Loucy (cell line): ENCODE measurements at regions not wholly inside any gene's neighbourhood (a gene's known extent, or its start where the extent isn't known, plus 50 kb on each side); places are given as distances from the start of the nearest gene placed in this dataset.

Experiments
- H2AFZ ChIP-seq: fragments of 200-600 bp; sonication (generic); 2 replicates; pipeline ENCODE4 v1.6.0; 2016; ENCODE audit warnings: antibody characterized with exemption, mild to moderate bottlenecking, low read length, moderate library complexity
- H3F3A ChIP-seq: fragments of 200-600 bp; 2 replicates; pipeline ENCODE4 v1.6.0; 2016; ENCODE audit warnings: antibody characterized with exemption, low read depth, mild to moderate bottlenecking
- H3K27me3 ChIP-seq: fragments of 200-600 bp; sonication (generic); 2 replicates; pipeline ENCODE4 v1.6.1; 2014; ENCODE audit warnings: low read length, mild to moderate bottlenecking; ENCODE audit not compliant: insufficient read depth, poor library complexity, severe bottlenecking
- H3K36me3 ChIP-seq: fragments of 200-600 bp; sonication (generic); 2 replicates; pipeline ENCODE4 v1.6.1; 2016; ENCODE audit warnings: low read length; ENCODE audit not compliant: insufficient read depth
- H3K4me1 ChIP-seq: fragments of 200-600 bp; sonication (generic); 2 replicates; pipeline ENCODE4 v1.5.1; 2014; ENCODE audit warnings: low read length, mild to moderate bottlenecking; ENCODE audit not compliant: insufficient read depth, poor library complexity, severe bottlenecking
- H3K4me2 ChIP-seq: fragments of 200-600 bp; sonication (generic); 2 replicates; pipeline ENCODE4 v1.6.0; 2014; ENCODE audit warnings: antibody characterized with exemption, low read length, low read depth, mild to moderate bottlenecking; ENCODE audit not compliant: poor library complexity, severe bottlenecking
- H3K4me3 ChIP-seq: fragments of 200-600 bp; sonication (generic); 2 replicates; pipeline ENCODE4 v1.5.1; 2014; ENCODE audit warnings: low read length, mild to moderate bottlenecking, mixed read lengths; ENCODE audit not compliant: poor library complexity, severe bottlenecking
- H3K79me2 ChIP-seq: fragments of 200-600 bp; sonication (generic); 2 replicates; pipeline ENCODE4 v1.6.1; 2014; ENCODE audit warnings: low read length; ENCODE audit not compliant: insufficient read depth
- H3K9ac ChIP-seq: fragments of 200-600 bp; sonication (generic); 2 replicates; pipeline ENCODE4 v1.6.0; 2014; ENCODE audit warnings: mild to moderate bottlenecking, low read depth, low read length, moderate library complexity; ENCODE audit not compliant: poor library complexity, severe bottlenecking
- H3K9me2 ChIP-seq: fragments of 200-600 bp; sonication (generic); replicated peaks from 2 replicates; pipeline ENCODE4 v1.6.1; 2016; ENCODE audit warnings: low read depth, low read length, mixed read lengths
- H3K9me3 ChIP-seq: fragments of 200-600 bp; sonication (generic); 2 replicates; pipeline ENCODE4 v1.6.1; 2014; ENCODE audit warnings: mild to moderate bottlenecking, antibody characterized with exemption, low read length, low read depth; ENCODE audit not compliant: insufficient read depth
- H4K20me1 ChIP-seq: fragments of 200-600 bp; sonication (generic); 2 replicates; pipeline ENCODE4 v1.6.0; 2014; ENCODE audit warnings: antibody characterized with exemption, low read length, mild to moderate bottlenecking; ENCODE audit not compliant: insufficient read depth, poor library complexity, severe bottlenecking
- EZH2phosphoT487 ChIP-seq: fragments of 200-600 bp; IDR thresholded peaks from 2 replicates; pipeline ENCODE4 v1.6.1; 2018; ENCODE audit warnings: antibody characterized with exemption, mild to moderate bottlenecking, moderate library complexity, borderline replicate concordance
- TF ChIP-seq, protein P1 (sequence below): fragments of 200-600 bp; sonication (generic); conservative IDR thresholded peaks from 2 replicates; pipeline ENCODE4 v1.5.1; 2014; ENCODE audit warnings: mild to moderate bottlenecking, antibody characterized with exemption, low read length

DNA sequence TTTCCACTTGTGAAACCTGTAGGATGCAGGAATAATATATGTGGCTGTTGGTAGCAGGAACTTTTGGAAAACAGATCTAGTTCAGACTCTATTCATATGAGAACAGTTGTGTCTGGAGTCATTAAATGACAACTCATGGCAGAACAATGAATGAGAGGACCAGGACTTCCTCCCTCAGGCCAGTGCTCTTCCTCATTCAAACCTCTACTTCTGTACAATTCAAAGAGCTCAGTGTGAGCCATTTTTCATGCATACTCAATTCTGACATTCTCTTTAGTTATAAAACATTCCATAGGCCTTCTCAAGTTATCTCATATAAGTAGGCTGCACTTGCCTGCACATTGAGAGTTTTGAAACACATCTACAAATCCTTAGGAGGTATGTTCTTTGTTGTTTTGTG lies 1526.6 kb upstream of the FLRT2 start:
- no peaks in the 10 kb centered on the region for H4K20me1 ChIP-seq
- H3K36me3 ChIP-seq: no peaks in the 10 kb centered on the region
- no peak overlapping the region for H3K4me2 ChIP-seq
- no peaks in the 10 kb centered on the region for H3K79me2 ChIP-seq
- TF ChIP-seq, protein P1, sequence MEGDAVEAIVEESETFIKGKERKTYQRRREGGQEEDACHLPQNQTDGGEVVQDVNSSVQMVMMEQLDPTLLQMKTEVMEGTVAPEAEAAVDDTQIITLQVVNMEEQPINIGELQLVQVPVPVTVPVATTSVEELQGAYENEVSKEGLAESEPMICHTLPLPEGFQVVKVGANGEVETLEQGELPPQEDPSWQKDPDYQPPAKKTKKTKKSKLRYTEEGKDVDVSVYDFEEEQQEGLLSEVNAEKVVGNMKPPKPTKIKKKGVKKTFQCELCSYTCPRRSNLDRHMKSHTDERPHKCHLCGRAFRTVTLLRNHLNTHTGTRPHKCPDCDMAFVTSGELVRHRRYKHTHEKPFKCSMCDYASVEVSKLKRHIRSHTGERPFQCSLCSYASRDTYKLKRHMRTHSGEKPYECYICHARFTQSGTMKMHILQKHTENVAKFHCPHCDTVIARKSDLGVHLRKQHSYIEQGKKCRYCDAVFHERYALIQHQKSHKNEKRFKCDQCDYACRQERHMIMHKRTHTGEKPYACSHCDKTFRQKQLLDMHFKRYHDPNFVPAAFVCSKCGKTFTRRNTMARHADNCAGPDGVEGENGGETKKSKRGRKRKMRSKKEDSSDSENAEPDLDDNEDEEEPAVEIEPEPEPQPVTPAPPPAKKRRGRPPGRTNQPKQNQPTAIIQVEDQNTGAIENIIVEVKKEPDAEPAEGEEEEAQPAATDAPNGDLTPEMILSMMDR: no peak
- H3K9ac ChIP-seq: no peak overlapping the region
- H3K4me3 ChIP-seq: no peak overlapping the region
- H3K27me3 ChIP-seq: no peaks in the 10 kb centered on the region
- H2AFZ ChIP-seq: no peak overlapping the region
- H3K9me3 ChIP-seq: peaks cover 3% of the 10 kb centered on the region; the same call in 1 of the 2 replicates
- no peaks in the 10 kb centered on the region for H3F3A ChIP-seq
- H3K9me2 ChIP-seq: no peaks in the 10 kb centered on the region
- H3K4me1 ChIP-seq: no peaks in the 10 kb centered on the region

DNA sequence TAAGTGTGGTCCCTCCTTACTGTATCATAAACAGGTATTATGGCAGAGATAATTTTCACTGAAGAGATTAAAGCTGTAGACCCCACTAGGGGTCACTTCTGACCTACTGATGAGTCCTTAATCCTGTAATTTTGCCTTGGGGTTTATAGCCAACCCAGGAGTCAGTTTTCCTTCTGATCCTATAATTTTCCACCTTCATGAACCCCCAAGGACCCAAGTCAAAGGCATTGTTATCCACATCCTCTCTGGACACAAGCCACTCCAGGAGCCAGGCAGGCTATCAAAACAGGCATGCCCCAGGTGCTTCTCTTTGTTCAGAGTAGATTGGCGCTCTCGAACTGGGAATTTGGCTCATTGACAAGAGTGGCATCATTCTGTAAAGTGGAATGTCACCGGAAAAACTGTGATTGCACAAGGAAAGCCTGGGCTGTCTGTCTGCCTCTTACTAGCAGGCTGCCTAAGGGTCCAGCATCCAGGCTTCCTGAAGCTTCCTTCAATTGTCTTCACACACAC lies 1523.2 kb upstream of the FLRT2 start:
- no peaks in the 10 kb centered on the region for H3F3A ChIP-seq
- H3K27me3 ChIP-seq: no peaks in the 10 kb centered on the region
- TF ChIP-seq, protein P1: no peak
- no peak for TF ChIP-seq EZH2phosphoT487
- no peak overlapping the region for H3K9ac ChIP-seq
- H2AFZ ChIP-seq: no peak overlapping the region
- H3K4me3 ChIP-seq: no peak overlapping the region
- H3K36me3 ChIP-seq: no peaks in the 10 kb centered on the region
- no peaks in the 10 kb centered on the region for H3K79me2 ChIP-seq
- H3K4me2 ChIP-seq: no peak overlapping the region
- H4K20me1 ChIP-seq: no peaks in the 10 kb centered on the region
- H3K9me3 ChIP-seq: no peaks in the 10 kb centered on the region
- no peaks in the 10 kb centered on the region for H3K9me2 ChIP-seq
- no peaks in the 10 kb centered on the region for H3K4me1 ChIP-seq

DNA sequence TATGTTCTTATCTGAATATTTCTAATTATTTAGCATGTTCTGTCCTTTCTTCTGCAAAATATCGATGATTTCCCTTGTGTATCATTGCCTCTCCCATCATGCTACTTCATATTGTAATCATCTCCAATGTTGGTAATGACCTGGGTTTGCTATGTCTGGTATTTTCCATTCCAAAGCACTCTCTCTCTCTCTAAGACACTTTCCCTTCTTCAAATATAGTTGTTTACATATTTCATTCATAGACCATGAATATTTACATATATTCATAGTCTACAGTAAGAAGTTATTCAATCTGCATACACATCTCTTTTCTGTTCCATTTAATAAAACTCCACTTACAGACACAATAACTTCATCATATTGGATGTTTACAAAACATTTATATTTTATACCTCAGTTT lies 1516.5 kb upstream of the FLRT2 start:
- H4K20me1 ChIP-seq: no peaks in the 10 kb centered on the region
- H3K9me3 ChIP-seq: no peaks in the 10 kb centered on the region
- TF ChIP-seq, protein P1: no peak
- no peak for TF ChIP-seq EZH2phosphoT487
- no peak overlapping the region for H3K4me2 ChIP-seq
- no peak overlapping the region for H3K9ac ChIP-seq
- H2AFZ ChIP-seq: no peak overlapping the region
- H3K9me2 ChIP-seq: no peaks in the 10 kb centered on the region
- no peaks in the 10 kb centered on the region for H3K36me3 ChIP-seq
- no peak overlapping the region for H3K4me3 ChIP-seq
- no peaks in the 10 kb centered on the region for H3K79me2 ChIP-seq
- no peaks in the 10 kb centered on the region for H3K27me3 ChIP-seq
- H3F3A ChIP-seq: no peaks in the 10 kb centered on the region
- no peaks in the 10 kb centered on the region for H3K4me1 ChIP-seq
